Activated CD8-positive, alpha-beta memory T cell treated with anti-CD3 and anti-CD28 coated beads, Interleukin-2, amount 50 U/mL, for 4 hours (primary cell): ENCODE measurements at regions not wholly inside any gene's neighbourhood (a gene's known extent, or its start where the extent isn't known, plus 50 kb on each side); places are given as distances from the start of the nearest gene placed in this dataset.

Experiments
- DNase-seq: peaks from one replicate; pipeline ENCODE4 v3.0.0-alpha.2; 2020

- peak; percentile 32 for DNase-seq
These were observed 319.2 kb downstream of the GADD45G start for GRCh38 chr9:89923961-89924504.

GRCh38 chr9:89924611-89925010, 319.8 kb downstream of the GADD45G start:
- no peak for DNase-seq

- no peak for DNase-seq
These were observed 321.4 kb downstream of the GADD45G start for GRCh38 chr9:89926167-89926566.

GRCh38 chr9:89926691-89927220, 321.9 kb downstream of the GADD45G start:
- DNase-seq: no peak

GRCh38 chr9:89928106-89928505, 323.3 kb downstream of the GADD45G start:
- DNase-seq: no peak

GRCh38 chr9:89928521-89929275, 323.9 kb downstream of the GADD45G start:
- no peak for DNase-seq

GRCh38 chr9:89929315-89929672, 324.5 kb downstream of the GADD45G start:
- no peak for DNase-seq

- no peak for DNase-seq
These were observed 325.1 kb downstream of the GADD45G start for GRCh38 chr9:89929673-89930480.

- no peak for DNase-seq
These were observed 328.8 kb downstream of the GADD45G start for GRCh38 chr9:89933578-89933977.

GRCh38 chr9:89935115-89935514, 330.3 kb downstream of the GADD45G start:
- DNase-seq: no peak

- no peak for DNase-seq
These were observed 331.0 kb downstream of the GADD45G start for GRCh38 chr9:89935801-89936200.

- no peak for DNase-seq
These were observed 332.2 kb downstream of the GADD45G start for GRCh38 chr9:89937051-89937450.

GRCh38 chr9:89939181-89939580, 334.4 kb downstream of the GADD45G start:
- no peak for DNase-seq

- DNase-seq: no peak
These were observed 334.9 kb downstream of the GADD45G start for GRCh38 chr9:89939626-89940292.

- no peak for DNase-seq
These were observed 335.8 kb downstream of the GADD45G start for GRCh38 chr9:89940625-89941024.

GRCh38 chr9:89941875-89942274, 337.1 kb downstream of the GADD45G start:
- no peak for DNase-seq

- DNase-seq: no peak
These were observed 337.8 kb downstream of the GADD45G start for GRCh38 chr9:89942643-89943042.

- no peak for DNase-seq
These were observed 338.5 kb downstream of the GADD45G start for GRCh38 chr9:89943309-89943708.

GRCh38 chr9:89943728-89944127, 338.9 kb downstream of the GADD45G start:
- DNase-seq: no peak

GRCh38 chr9:89945133-89945532, 340.3 kb downstream of the GADD45G start:
- no peak for DNase-seq

- no peak for DNase-seq
These were observed 341.9 kb downstream of the GADD45G start for GRCh38 chr9:89946741-89947140.

GRCh38 chr9:89949111-89949510, 344.3 kb downstream of the GADD45G start:
- DNase-seq: no peak

- DNase-seq: no peak
These were observed 346.9 kb downstream of the GADD45G start for GRCh38 chr9:89951675-89952074.
